H9 (cell line): ENCODE measurements at regions not wholly inside any gene's neighbourhood (a gene's known extent, or its start where the extent isn't known, plus 50 kb on each side); places are given as distances from the start of the nearest gene placed in this dataset.
"Not testable (repeated sequence)": the region's sequence is repeated elsewhere in the genome, so short reads cannot be mapped to it uniquely, and the experiment has no call there.

ENCODE experiments used
- DNase-seq: peaks from one replicate; pipeline ENCODE4 v3.0.0-alpha.2; 2017
- H2AFZ ChIP-seq: one replicate; pipeline ENCODE4 v1.6.1; 2013; ENCODE audit warnings: mild to moderate bottlenecking, low read length, control low read depth, moderate library complexity
- H2AK5ac ChIP-seq: 2 replicates; pipeline ENCODE4 v1.6.1; 2013; ENCODE audit warnings: low read length, control low read depth, mixed read lengths; ENCODE audit not compliant: insufficient read length
- H2BK120ac ChIP-seq: one replicate; pipeline ENCODE4 v1.6.1; 2013; ENCODE audit warnings: low read depth, mild to moderate bottlenecking, low read length, control low read depth, inconsistent platforms; ENCODE audit not compliant: poor library complexity, severe bottlenecking
- H2BK12ac ChIP-seq: 2 replicates; pipeline ENCODE4 v1.6.1; 2013; ENCODE audit warnings: low read length, control low read depth, mixed read lengths, low read depth; ENCODE audit not compliant: insufficient read length
- H2BK15ac ChIP-seq: 2 replicates; pipeline ENCODE4 v1.6.1; 2013; ENCODE audit warnings: low read depth, low read length, control low read depth
- H2BK20ac ChIP-seq: one replicate; pipeline ENCODE4 v1.6.1; 2013; ENCODE audit warnings: low read depth, mild to moderate bottlenecking, low read length, control low read depth, inconsistent platforms; ENCODE audit not compliant: poor library complexity, severe bottlenecking
- H2BK5ac ChIP-seq: 2 replicates; pipeline ENCODE4 v1.6.1; 2013; ENCODE audit warnings: low read length, control low read depth, mixed read lengths; ENCODE audit not compliant: insufficient read length
- H3K14ac ChIP-seq: 2 replicates; pipeline ENCODE4 v1.6.1; 2013; ENCODE audit warnings: low read length, control low read depth; ENCODE audit not compliant: insufficient read depth
- H3K18ac ChIP-seq: 2 replicates; pipeline ENCODE4 v1.6.1; 2013; ENCODE audit warnings: low read depth, mild to moderate bottlenecking, mixed read lengths, low read length, control low read depth; ENCODE audit not compliant: insufficient read length
- H3K23ac ChIP-seq: 2 replicates; pipeline ENCODE4 v1.6.1; 2013; ENCODE audit warnings: low read length, control low read depth, mixed read lengths, low read depth; ENCODE audit not compliant: insufficient read length
- H3K23me2 ChIP-seq: 2 replicates; pipeline ENCODE4 v1.6.1; 2013; ENCODE audit warnings: low read depth, mild to moderate bottlenecking, mixed read lengths, low read length, control low read depth; ENCODE audit not compliant: insufficient read length, poor library complexity, severe bottlenecking
- H3K27ac ChIP-seq: 2 replicates; pipeline ENCODE4 v1.5.1; 2013; ENCODE audit warnings: low read length, control low read depth, mixed read lengths, low read depth; ENCODE audit not compliant: insufficient read length
- H3K27me3 ChIP-seq: 2 replicates; pipeline ENCODE4 v1.6.1; 2013; ENCODE audit warnings: low read length, control low read depth, inconsistent platforms; ENCODE audit not compliant: insufficient read depth
- H3K4ac ChIP-seq: 2 replicates; pipeline ENCODE4 v1.6.1; 2013; ENCODE audit warnings: low read depth, mild to moderate bottlenecking, control low read depth, inconsistent platforms, low read length, moderate library complexity
- H3K4me1 ChIP-seq: 2 replicates; pipeline ENCODE4 v1.6.1; 2013; ENCODE audit warnings: low read length, control low read depth, inconsistent platforms; ENCODE audit not compliant: insufficient read depth
- H3K4me2 ChIP-seq: 2 replicates; pipeline ENCODE4 v1.6.1; 2013; ENCODE audit warnings: low read length, control low read depth, mixed read lengths; ENCODE audit not compliant: insufficient read length, insufficient read depth
- H3K56ac ChIP-seq: 2 replicates; pipeline ENCODE4 v1.6.1; 2013; ENCODE audit warnings: low read depth, mild to moderate bottlenecking, mixed read lengths, low read length, control low read depth; ENCODE audit not compliant: insufficient read length
- H3K79me1 ChIP-seq: 2 replicates; pipeline ENCODE4 v1.6.1; 2013; ENCODE audit warnings: low read depth, mild to moderate bottlenecking, moderate library complexity, low read length, control low read depth, inconsistent platforms; ENCODE audit not compliant: insufficient read depth, poor library complexity, severe bottlenecking
- H3K79me2 ChIP-seq: 2 replicates; pipeline ENCODE4 v1.6.1; 2013; ENCODE audit warnings: low read length, control low read depth, inconsistent platforms; ENCODE audit not compliant: insufficient read depth
- H3K9ac ChIP-seq: 2 replicates; pipeline ENCODE4 v1.6.1; 2013; ENCODE audit warnings: low read length, control low read depth, mixed read lengths; ENCODE audit not compliant: insufficient read length; ENCODE audit errors: extremely low read depth
- H3K9me3 ChIP-seq: one replicate; pipeline ENCODE4 v1.6.1; 2013; ENCODE audit warnings: low read depth, low read length, inconsistent platforms; ENCODE audit not compliant: control insufficient read depth
- H3T11ph ChIP-seq: one replicate; pipeline ENCODE4 v1.6.1; 2013; ENCODE audit warnings: mild to moderate bottlenecking, low read length, control low read depth, inconsistent platforms
- H4K20me1 ChIP-seq: one replicate; pipeline ENCODE4 v1.6.1; 2013; ENCODE audit not compliant: control insufficient read depth, insufficient read length, insufficient read depth
- H4K5ac ChIP-seq: 2 replicates; pipeline ENCODE4 v1.6.1; 2013; ENCODE audit warnings: low read depth, mild to moderate bottlenecking, mixed read lengths, low read length, control low read depth; ENCODE audit not compliant: insufficient read length
- H4K8ac ChIP-seq: replicated peaks from 2 replicates; pipeline ENCODE4 v1.6.1; 2013; ENCODE audit warnings: low read length, control low read depth, mixed read lengths, low read depth; ENCODE audit not compliant: insufficient read length
- H4K91ac ChIP-seq: 2 replicates; pipeline ENCODE4 v1.6.1; 2013; ENCODE audit warnings: low read depth, mild to moderate bottlenecking, moderate library complexity, mixed read lengths, low read length, control low read depth; ENCODE audit not compliant: insufficient read length
- H3K27ac Mint-ChIP-seq, 3 experiments: 2 replicates in 2 of 3; 3 replicates in 1 of 3; pipeline ENCODE4 v1.8.0; 2020 to 2021; ENCODE audit warnings: mixed read lengths in 3 of 3, mild to moderate bottlenecking in 1 of 3, moderate library complexity in 1 of 3
- H3K27me3 Mint-ChIP-seq: 2 replicates; pipeline ENCODE4 v1.8.0; 2021; ENCODE audit warnings: low read depth, mild to moderate bottlenecking, moderate library complexity, mixed read lengths
- H3K36me3 Mint-ChIP-seq, 3 experiments: 2 replicates in 2 of 3; 3 replicates in 1 of 3; pipeline ENCODE4 v1.8.0; 2020 to 2021; ENCODE audit warnings: low read depth in 3 of 3, mixed read lengths in 3 of 3; ENCODE audit not compliant: insufficient read depth in 1 of 3
- H3K4me1 Mint-ChIP-seq, 2 experiments: 2 replicates each; pipeline ENCODE4 v1.8.0; 2020; ENCODE audit warnings: mixed read lengths in 2 of 2
- H3K4me3 Mint-ChIP-seq, 2 experiments: 2 replicates in 1 of 2; 3 replicates in 1 of 2; pipeline ENCODE4 v1.8.0; 2020 to 2021; ENCODE audit warnings: mild to moderate bottlenecking in 2 of 2, mixed read lengths in 2 of 2, moderate library complexity in 1 of 2
- H3K9me3 Mint-ChIP-seq, 2 experiments: 2 replicates in 1 of 2; 3 replicates in 1 of 2; pipeline ENCODE4 v1.8.0; 2020; ENCODE audit warnings: mild to moderate bottlenecking in 2 of 2, mixed read lengths in 2 of 2, moderate library complexity in 1 of 2
- WGBS: extraction: QIAGEN DNeasy Blood & Tissue Kit; methylation state at CpG from one replicate; pipeline ENCODE4 v1.1.7; 2013; ENCODE audit warnings: missing lambda C conversion rate, low lambda C conversion rate, mixed read lengths; ENCODE audit not compliant: insufficient read length; ENCODE audit errors: extremely low coverage; 5-methylcytosine and 5-hydroxymethylcytosine counted together

DNA sequence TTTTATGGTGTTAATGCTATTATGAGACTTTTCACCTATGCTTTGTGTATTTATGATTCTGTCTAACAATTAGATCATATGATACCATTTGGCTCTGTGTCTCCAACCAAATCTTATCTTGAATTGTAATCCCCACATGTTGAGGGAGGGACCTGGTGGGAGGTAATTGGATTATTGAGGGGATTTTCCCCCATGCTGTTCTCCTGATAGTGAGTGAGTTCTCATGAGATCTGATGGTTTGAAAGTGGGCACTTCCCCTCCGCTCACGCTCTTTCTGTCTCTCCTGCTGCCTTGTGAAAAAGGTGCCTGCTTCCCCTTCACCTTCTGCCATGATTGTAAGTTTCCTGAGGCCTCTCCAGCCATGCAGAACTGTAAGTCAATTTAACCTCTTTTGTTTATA is 71.6 kb upstream of the NOX4 start:
- not testable (repeated sequence) for H3K9me3 ChIP-seq, H3K27me3 Mint-ChIP-seq, H3K27ac ChIP-seq, H4K91ac ChIP-seq, H3K23ac ChIP-seq, H3K4me2 ChIP-seq, H4K20me1 ChIP-seq, H2BK20ac ChIP-seq, H2AK5ac ChIP-seq, H3T11ph ChIP-seq, H3K14ac ChIP-seq, H3K27me3 ChIP-seq, H2AFZ ChIP-seq, H3K27ac Mint-ChIP-seq, H3K9me3 Mint-ChIP-seq, H3K4me1 Mint-ChIP-seq, H2BK15ac ChIP-seq, H4K8ac ChIP-seq, DNase-seq, H3K18ac ChIP-seq, H3K36me3 Mint-ChIP-seq, H2BK120ac ChIP-seq, H3K23me2 ChIP-seq, H3K56ac ChIP-seq, H4K5ac ChIP-seq, H3K4me1 ChIP-seq, H2BK5ac ChIP-seq, H3K79me2 ChIP-seq, H3K79me1 ChIP-seq, H3K9ac ChIP-seq, H3K4ac ChIP-seq, H2BK12ac ChIP-seq, H3K4me3 Mint-ChIP-seq
- no CpG with 5 or more reads among the region's 2 CpGs for WGBS
